ENCODE measurements at regions not wholly inside any gene's neighbourhood (a gene's known extent, or its start where the extent isn't known, plus 50 kb on each side); places are given as distances from the start of the nearest gene placed in this dataset.
A peak's percentile ranks its signal among the peaks of the same experiment; 100 is the strongest.

- H3K4me2 ChIP-seq (ENCODE audit: unreplicated experiment): peak overlapping the region; percentile 44
- no peaks in the 10 kb centered on the region for H3K9me2 ChIP-seq (ENCODE audit: insufficient read depth)
- peak overlapping the region; percentile 21; the same call in 1 of the 2 replicates for H3K4me3 ChIP-seq
- no peak overlapping the region for H3K9ac ChIP-seq
- 25% methylated on average over 7 of the region's 7 CpGs for WGBS, 2 experiments (ENCODE audit: low coverage in 1 of 2, low lambda C conversion rate in 2 of 2, missing lambda C conversion rate in 2 of 2)
- peaks cover 10% of the 10 kb centered on the region; the same call in 1 of the 2 replicates for H3K27me3 ChIP-seq (replicated peaks; ENCODE audit: insufficient read depth)
- in situ Hi-C loops (cut with MboI): loop anchor here (25.0 kb wide), 1 partner anchor 931 kb away; no protein-coding TSS in a partner anchor
- no peaks in the 10 kb centered on the region for H3K4me1 ChIP-seq (ENCODE audit: insufficient read depth)
- no peaks in the 10 kb centered on the region for H3F3A ChIP-seq (ENCODE audit: insufficient read depth)
- no peak for TF ChIP-seq EZH2 (IDR thresholded peaks at IDR 0.05; ENCODE audit: insufficient read depth, poor library complexity, severe bottlenecking)
- no peaks in the 10 kb centered on the region for H3K79me2 ChIP-seq (ENCODE audit: insufficient read depth)
- H3K27ac ChIP-seq: no peak overlapping the region
- no peaks in the 10 kb centered on the region for H3K9me3 ChIP-seq (ENCODE audit: low read depth)
- DNase-seq: peak; percentile 20
- H2AFZ ChIP-seq: peak overlapping the region; percentile 62
- no peaks in the 10 kb centered on the region for H3K36me3 ChIP-seq (ENCODE audit: low read depth)
- no peaks in the 10 kb centered on the region for H4K20me1 ChIP-seq (ENCODE audit: insufficient read depth)
Measured at GRCh38 chr21:41068496-41068895, 99.5 kb upstream of the BACE2 start.

- H3K4me3 ChIP-seq: peak overlapping the region; percentile 21; the same call in 1 of the 2 replicates
- no peaks in the 10 kb centered on the region for H3K9me3 ChIP-seq (ENCODE audit: low read depth)
- in situ Hi-C loops (cut with MboI): loop anchor here (25.0 kb wide), 1 partner anchor 932 kb away; no protein-coding TSS in a partner anchor
- H3K27ac ChIP-seq: no peak overlapping the region
- no peaks in the 10 kb centered on the region for H3K79me2 ChIP-seq (ENCODE audit: insufficient read depth)
- H3K36me3 ChIP-seq (ENCODE audit: low read depth): no peaks in the 10 kb centered on the region
- peak; percentile 78 for DNase-seq
- H3K9me2 ChIP-seq (ENCODE audit: insufficient read depth): no peaks in the 10 kb centered on the region
- TF ChIP-seq EZH2phosphoT487 (IDR thresholded peaks at IDR 0.05; ENCODE audit: insufficient read depth, low read depth) (no peak), EZH2 (IDR thresholded peaks at IDR 0.05; ENCODE audit: insufficient read depth, poor library complexity, severe bottlenecking) (no peak)
- no peaks in the 10 kb centered on the region for H3F3A ChIP-seq (ENCODE audit: insufficient read depth)
- H3K27me3 ChIP-seq (replicated peaks; ENCODE audit: insufficient read depth): peaks cover 10% of the 10 kb centered on the region; the same call in 1 of the 2 replicates
- no peaks in the 10 kb centered on the region for H4K20me1 ChIP-seq (ENCODE audit: insufficient read depth)
- peak overlapping the region; percentile 62 for H2AFZ ChIP-seq
- H3K9ac ChIP-seq: no peak overlapping the region
- peak overlapping the region; percentile 44 for H3K4me2 ChIP-seq (ENCODE audit: unreplicated experiment)
- H3K4me1 ChIP-seq (ENCODE audit: insufficient read depth): no peaks in the 10 kb centered on the region
- 6 to 8% methylated on average over 30 of the region's 30 CpGs for WGBS, 2 experiments (ENCODE audit: low coverage in 1 of 2, low lambda C conversion rate in 2 of 2, missing lambda C conversion rate in 2 of 2)
Measured at GRCh38 chr21:41068967-41069642, 98.9 kb upstream of the BACE2 start.

GRCh38 chr21:41070284-41070683 is 97.7 kb upstream of the BACE2 start:
- TF ChIP-seq EZH2 (IDR thresholded peaks at IDR 0.05; ENCODE audit: insufficient read depth, poor library complexity, severe bottlenecking) (no peak), EZH2phosphoT487 (IDR thresholded peaks at IDR 0.05; ENCODE audit: insufficient read depth, low read depth) (no peak)
- no peaks in the 10 kb centered on the region for H3K36me3 ChIP-seq (ENCODE audit: low read depth)
- no peaks in the 10 kb centered on the region for H3K79me2 ChIP-seq (ENCODE audit: insufficient read depth)
- no peaks in the 10 kb centered on the region for H4K20me1 ChIP-seq (ENCODE audit: insufficient read depth)
- no peak overlapping the region for H3K9ac ChIP-seq
- H3K4me2 ChIP-seq (ENCODE audit: unreplicated experiment): no peak overlapping the region
- no peaks in the 10 kb centered on the region for H3F3A ChIP-seq (ENCODE audit: insufficient read depth)
- H3K9me2 ChIP-seq (ENCODE audit: insufficient read depth): no peaks in the 10 kb centered on the region
- H3K27ac ChIP-seq: no peak overlapping the region
- no peak overlapping the region for H3K4me3 ChIP-seq
- no peaks in the 10 kb centered on the region for H3K9me3 ChIP-seq (ENCODE audit: low read depth)
- DNase-seq: no peak
- no peak overlapping the region for H2AFZ ChIP-seq
- no peaks in the 10 kb centered on the region for H3K4me1 ChIP-seq (ENCODE audit: insufficient read depth)
- WGBS, 2 experiments (ENCODE audit: low coverage in 1 of 2, low lambda C conversion rate in 2 of 2, missing lambda C conversion rate in 2 of 2): 35 to 41% methylated on average over 2 of the region's 2 CpGs
- in situ Hi-C loops (cut with MboI): loop anchor here (25.0 kb wide), 1 partner anchor 933 kb away; no protein-coding TSS in a partner anchor
- peaks cover 10% of the 10 kb centered on the region; the same call in 1 of the 2 replicates for H3K27me3 ChIP-seq (replicated peaks; ENCODE audit: insufficient read depth)

DNA sequence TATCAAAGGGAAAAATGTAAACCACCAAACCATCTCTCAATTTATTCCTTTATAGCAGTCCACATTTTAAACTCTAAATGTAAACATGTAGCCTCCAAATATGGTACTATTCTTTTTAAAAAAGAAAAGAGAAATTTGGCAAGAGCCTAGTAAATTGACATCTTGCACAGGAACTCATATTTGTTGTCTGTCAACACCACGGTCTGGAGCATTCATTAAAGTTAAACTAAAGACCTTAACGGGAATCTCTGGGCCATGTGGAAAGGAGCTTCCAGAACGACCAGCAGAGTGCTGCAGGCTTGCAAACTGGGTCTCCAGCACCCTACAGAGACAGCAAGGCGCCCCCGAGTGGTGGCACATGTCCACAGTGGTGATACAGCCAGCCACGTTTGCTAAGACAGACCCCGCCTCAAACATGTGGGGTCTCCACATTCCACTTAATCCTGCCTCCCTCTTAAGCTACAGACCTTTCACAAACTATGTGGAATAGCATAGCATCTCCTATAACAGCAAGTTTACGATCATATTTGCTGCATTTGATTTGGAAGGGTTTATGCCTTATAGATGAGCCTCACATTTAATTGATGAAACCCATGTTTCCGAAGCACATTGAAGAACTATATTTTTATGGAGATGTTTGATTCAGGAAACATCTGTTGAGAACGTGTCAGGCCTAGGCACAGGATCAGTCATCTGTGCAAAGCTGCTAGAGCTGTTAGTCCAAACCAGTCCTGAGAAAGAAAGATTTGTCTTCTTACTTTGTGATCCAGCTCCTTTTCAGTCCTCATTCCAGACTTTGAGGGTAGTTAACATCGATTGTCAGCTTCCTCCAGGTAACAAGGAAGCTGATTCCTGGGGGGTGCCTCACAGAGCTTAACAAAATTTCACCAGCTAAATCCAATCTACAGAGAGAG is 96.4 kb upstream of the BACE2 start:
- no peaks in the 10 kb centered on the region for H3K36me3 ChIP-seq (ENCODE audit: low read depth)
- in situ Hi-C loops (cut with MboI): loop anchor here (25.0 kb wide), 1 partner anchor 934 kb away; no protein-coding TSS in a partner anchor

More for the DNA sequence above, 96.4 kb upstream of the BACE2 start:
- H3K9ac ChIP-seq: no peak overlapping the region
- 11 to 15% methylated on average over 11 of the region's 11 CpGs for WGBS, 2 experiments (ENCODE audit: low coverage in 1 of 2, low lambda C conversion rate in 2 of 2, missing lambda C conversion rate in 2 of 2)
- no peak overlapping the region for H3K4me2 ChIP-seq (ENCODE audit: unreplicated experiment)
- no peaks in the 10 kb centered on the region for H3K9me2 ChIP-seq (ENCODE audit: insufficient read depth)
- no peaks in the 10 kb centered on the region for H4K20me1 ChIP-seq (ENCODE audit: insufficient read depth)
- H3K27me3 ChIP-seq (replicated peaks; ENCODE audit: insufficient read depth): peaks cover 10% of the 10 kb centered on the region; the same call in 1 of the 2 replicates
- no peaks in the 10 kb centered on the region for H3K79me2 ChIP-seq (ENCODE audit: insufficient read depth)
- no peak for DNase-seq
- no peaks in the 10 kb centered on the region for H3K4me1 ChIP-seq (ENCODE audit: insufficient read depth)
- no peaks in the 10 kb centered on the region for H3K9me3 ChIP-seq (ENCODE audit: low read depth)
- TF ChIP-seq EZH2 (IDR thresholded peaks at IDR 0.05; ENCODE audit: insufficient read depth, poor library complexity, severe bottlenecking): no peak
- no peak for TF ChIP-seq EZH2phosphoT487 (IDR thresholded peaks at IDR 0.05; ENCODE audit: insufficient read depth, low read depth)
- no peaks in the 10 kb centered on the region for H3F3A ChIP-seq (ENCODE audit: insufficient read depth)
- no peak overlapping the region for H2AFZ ChIP-seq
- H3K4me3 ChIP-seq: no peak overlapping the region
- H3K27ac ChIP-seq: no peak overlapping the region

All from GM23248 (cell line).